ENCODE measurements at regions not wholly inside any gene's neighbourhood (a gene's known extent, or its start where the extent isn't known, plus 50 kb on each side); places are given as distances from the start of the nearest gene placed in this dataset.

- in situ Hi-C loops (cut with MboI; ENCODE audit: low sequenced_read_pairs in 4 of 4) (no loop called here), intact Hi-C loops (cut with DNase I; ENCODE audit: low total_unique reads) (no loop called here)
- TF ChIP-seq POLR2A (IDR thresholded peaks at IDR 0.05) (no peak), CTCF (IDR thresholded peaks at IDR 0.05 in 4 of 5, conservative IDR thresholded peaks at IDR 0.05 in 1 of 5) (no peak)
- Histone ChIP-seq H3K27ac (no peak overlapping the region), H3K9me3 (no peaks in the 10 kb centered on the region), H3K4me1 (no peaks in the 10 kb centered on the region), H3K27me3 (no peaks in the 10 kb centered on the region), H3K4me3 (no peak overlapping the region), H3K36me3 (no peaks in the 10 kb centered on the region)
- no peak for DNase-seq
- no peak for ATAC-seq
These were observed 661.3 kb upstream of the CHORDC1 start for GRCh38 chr11:90884181-90884580.

- H3K4me3 ChIP-seq: no peak overlapping the region
- H3K27me3 ChIP-seq: no peaks in the 10 kb centered on the region
- DNase-seq: no peak
- in situ Hi-C loops (cut with MboI; ENCODE audit: low sequenced_read_pairs in 4 of 4) (no loop called here), intact Hi-C loops (cut with DNase I; ENCODE audit: low total_unique reads) (no loop called here)
- H3K36me3 ChIP-seq: no peaks in the 10 kb centered on the region
- H3K4me1 ChIP-seq: no peaks in the 10 kb centered on the region
- no peaks in the 10 kb centered on the region for H3K9me3 ChIP-seq
- TF ChIP-seq CTCF (IDR thresholded peaks at IDR 0.05 in 4 of 5, conservative IDR thresholded peaks at IDR 0.05 in 1 of 5): no peak
- no peak for TF ChIP-seq POLR2A (IDR thresholded peaks at IDR 0.05)
- no peak overlapping the region for H3K27ac ChIP-seq
- no peak for ATAC-seq
These were observed 652.1 kb upstream of the CHORDC1 start for GRCh38 chr11:90874986-90875385.

GRCh38 chr11:90874281-90874680 is 651.4 kb upstream of the CHORDC1 start:
- no peaks in the 10 kb centered on the region for H3K27me3 ChIP-seq
- in situ Hi-C loops (cut with MboI; ENCODE audit: low sequenced_read_pairs in 4 of 4) (no loop called here), intact Hi-C loops (cut with DNase I; ENCODE audit: low total_unique reads) (no loop called here)
- no peaks in the 10 kb centered on the region for H3K9me3 ChIP-seq
- no peaks in the 10 kb centered on the region for H3K36me3 ChIP-seq
- no peaks in the 10 kb centered on the region for H3K4me1 ChIP-seq
- DNase-seq: no peak
- H3K27ac ChIP-seq: no peak overlapping the region
- no peak overlapping the region for H3K4me3 ChIP-seq
- no peak for ATAC-seq
- TF ChIP-seq CTCF (IDR thresholded peaks at IDR 0.05 in 4 of 5, conservative IDR thresholded peaks at IDR 0.05 in 1 of 5): no peak
- TF ChIP-seq POLR2A (IDR thresholded peaks at IDR 0.05): no peak

- Histone ChIP-seq H3K27ac (no peak overlapping the region), H3K4me3 (no peak overlapping the region), H3K36me3 (no peaks in the 10 kb centered on the region), H3K27me3 (no peaks in the 10 kb centered on the region), H3K9me3 (no peaks in the 10 kb centered on the region), H3K4me1 (no peaks in the 10 kb centered on the region)
- ATAC-seq: no peak
- DNase-seq: no peak
- intact Hi-C loops (cut with DNase I; ENCODE audit: low total_unique reads): no loop called here
- in situ Hi-C loops (cut with MboI; ENCODE audit: low sequenced_read_pairs in 4 of 4): no loop called here
- TF ChIP-seq POLR2A (IDR thresholded peaks at IDR 0.05): no peak
- no peak for TF ChIP-seq CTCF (IDR thresholded peaks at IDR 0.05 in 4 of 5, conservative IDR thresholded peaks at IDR 0.05 in 1 of 5)
These were observed 644.6 kb upstream of the CHORDC1 start for GRCh38 chr11:90867416-90867815.

- ATAC-seq (no peak), DNase-seq (no peak)
- in situ Hi-C loops (cut with MboI; ENCODE audit: low sequenced_read_pairs in 4 of 4) (no loop called here), intact Hi-C loops (cut with DNase I; ENCODE audit: low total_unique reads) (no loop called here)
- no peak for TF ChIP-seq CTCF (IDR thresholded peaks at IDR 0.05 in 4 of 5, conservative IDR thresholded peaks at IDR 0.05 in 1 of 5)
- no peak for TF ChIP-seq POLR2A (IDR thresholded peaks at IDR 0.05)
- Histone ChIP-seq H3K36me3 (no peaks in the 10 kb centered on the region), H3K4me3 (no peak overlapping the region), H3K9me3 (no peaks in the 10 kb centered on the region), H3K27me3 (no peaks in the 10 kb centered on the region), H3K4me1 (no peaks in the 10 kb centered on the region), H3K27ac (no peak overlapping the region)
These were observed 633.9 kb upstream of the CHORDC1 start for GRCh38 chr11:90856790-90857189.
